Smooth muscle cell (in vitro differentiated cells): ENCODE measurements at regions not wholly inside any gene's neighbourhood (a gene's known extent, or its start where the extent isn't known, plus 50 kb on each side); places are given as distances from the start of the nearest gene placed in this dataset.
"Not testable (repeated sequence)": the region's sequence is repeated elsewhere in the genome, so short reads cannot be mapped to it uniquely, and the experiment has no call there.

Source experiments
- DNase-seq: peaks from one replicate; lab custom pipeline; 2025; ENCODE audit not compliant: unreplicated experiment; lab: John Stamatoyannopoulos, UW
- H2AFZ ChIP-seq: fragments of 200-600 bp; sonication (generic); 2 replicates; pipeline ENCODE4 v1.6.0; 2016; ENCODE audit warnings: antibody characterized with exemption, low read depth, mild to moderate bottlenecking
- H3F3A ChIP-seq: fragments of 200-600 bp; sonication (generic); 2 replicates; pipeline ENCODE4 v1.6.0; 2017; ENCODE audit warnings: antibody characterized with exemption, low read depth
- H3K27ac ChIP-seq: fragments of 200-600 bp; sonication (generic); 2 replicates; pipeline ENCODE4 v1.5.1; 2016; ENCODE audit warnings: low read depth, mild to moderate bottlenecking
- H3K27me3 ChIP-seq: fragments of 200-600 bp; sonication (generic); 2 replicates; pipeline ENCODE4 v1.6.1; 2016; ENCODE audit warnings: low read depth, mild to moderate bottlenecking
- H3K36me3 ChIP-seq: fragments of 200-600 bp; sonication (generic); 2 replicates; pipeline ENCODE4 v1.5.1; 2016; ENCODE audit warnings: low read depth
- H3K4me1 ChIP-seq: fragments of 200-600 bp; sonication (generic); 2 replicates; pipeline ENCODE4 v1.5.1; 2016; ENCODE audit warnings: low read depth
- H3K4me2 ChIP-seq: fragments of 200-600 bp; sonication (generic); 2 replicates; pipeline ENCODE4 v1.6.0; 2016; ENCODE audit warnings: mild to moderate bottlenecking
- H3K4me3 ChIP-seq: fragments of 200-600 bp; sonication (generic); 2 replicates; pipeline ENCODE4 v1.5.1; 2016; ENCODE audit warnings: mild to moderate bottlenecking
- H3K79me2 ChIP-seq: fragments of 200-600 bp; sonication (generic); 2 replicates; pipeline ENCODE4 v1.6.0; 2016; ENCODE audit warnings: low read depth, mild to moderate bottlenecking
- H3K9ac ChIP-seq: fragments of 200-600 bp; sonication (generic); 2 replicates; pipeline ENCODE4 v1.6.0; 2016; ENCODE audit warnings: low read depth
- H3K9me3 ChIP-seq: fragments of 200-600 bp; sonication (generic); replicated peaks from 2 replicates; pipeline ENCODE4 v1.5.1; 2016; ENCODE audit warnings: low read depth
- H4K20me1 ChIP-seq: fragments of 200-600 bp; sonication (generic); 2 replicates; pipeline ENCODE4 v1.6.0; 2016; ENCODE audit warnings: low read depth
- CTCF ChIP-seq: fragments of 200-600 bp; sonication (generic); IDR thresholded peaks from 2 replicates; pipeline ENCODE4 v1.5.1; 2017; ENCODE audit warnings: borderline replicate concordance, mild to moderate bottlenecking, antibody characterized with exemption; ENCODE audit not compliant: insufficient read depth, poor library complexity, severe bottlenecking
- WGBS: methylation state at CpG from one replicate; pipeline ENCODE4 v1.1.7; 2016; ENCODE audit warnings: low lambda C conversion rate; 5-methylcytosine and 5-hydroxymethylcytosine counted together

GRCh38 chr1:60842304-60842703 is 240.1 kb upstream of the NFIA start:
- Histone ChIP-seq H4K20me1 (no peaks in the 10 kb centered on the region), H3K4me3 (no peak overlapping the region), H3K36me3 (no peaks in the 10 kb centered on the region), H3K79me2 (no peaks in the 10 kb centered on the region), H3K9me3 (no peaks in the 10 kb centered on the region), H3K4me1 (no peaks in the 10 kb centered on the region), H3K27me3 (no peaks in the 10 kb centered on the region), H3K9ac (no peak overlapping the region), H3F3A (no peaks in the 10 kb centered on the region), H3K27ac (no peak overlapping the region), H3K4me2 (no peak overlapping the region), H2AFZ (no peak overlapping the region)
- WGBS: 91% methylated on average over 2 of the region's 2 CpGs
- no peak for TF ChIP-seq CTCF
- DNase-seq: no peak

GRCh38 chr1:60841116-60842046 is 241.0 kb upstream of the NFIA start:
- Histone ChIP-seq H3K4me2 (no peak overlapping the region), H2AFZ (peak overlapping the region; percentile 8), H3K79me2 (no peaks in the 10 kb centered on the region), H3K4me1 (no peaks in the 10 kb centered on the region), H4K20me1 (no peaks in the 10 kb centered on the region), H3K27ac (no peak overlapping the region), H3K9me3 (no peaks in the 10 kb centered on the region), H3K27me3 (no peaks in the 10 kb centered on the region), H3K36me3 (no peaks in the 10 kb centered on the region), H3K4me3 (no peak overlapping the region), H3K9ac (no peak overlapping the region), H3F3A (no peaks in the 10 kb centered on the region)
- TF ChIP-seq CTCF: no peak
- DNase-seq: no peak
- 89% methylated on average over 5 of the region's 5 CpGs for WGBS

- not testable (repeated sequence) for H3K27me3 ChIP-seq, H3K9me3 ChIP-seq, H3F3A ChIP-seq, H3K27ac ChIP-seq, H3K9ac ChIP-seq, DNase-seq, H3K36me3 ChIP-seq, H4K20me1 ChIP-seq, H3K4me1 ChIP-seq, H2AFZ ChIP-seq, H3K4me2 ChIP-seq, H3K79me2 ChIP-seq, H3K4me3 ChIP-seq
- WGBS: 91% methylated on average over 2 of the region's 2 CpGs
Observed at GRCh38 chr1:60840476-60840875, 241.9 kb upstream of the NFIA start.

- no peaks in the 10 kb centered on the region for H3K79me2 ChIP-seq
- no peak overlapping the region for H3K4me2 ChIP-seq
- no peaks in the 10 kb centered on the region for H4K20me1 ChIP-seq
- H3K4me1 ChIP-seq: no peaks in the 10 kb centered on the region
- no peak overlapping the region for H3K9ac ChIP-seq
- H3K9me3 ChIP-seq: no peaks in the 10 kb centered on the region
- no peak for DNase-seq
- H2AFZ ChIP-seq: no peak overlapping the region
- no peak overlapping the region for H3K27ac ChIP-seq
- no peaks in the 10 kb centered on the region for H3K27me3 ChIP-seq
- 70% methylated on average over 5 of the region's 5 CpGs for WGBS
- no peaks in the 10 kb centered on the region for H3K36me3 ChIP-seq
- no peak overlapping the region for H3K4me3 ChIP-seq
- H3F3A ChIP-seq: no peaks in the 10 kb centered on the region
- no peak for TF ChIP-seq CTCF
Observed at GRCh38 chr1:60835649-60836048, 246.7 kb upstream of the NFIA start.
